ENCODE measurements at regions not wholly inside any gene's neighbourhood (a gene's known extent, or its start where the extent isn't known, plus 50 kb on each side); places are given as distances from the start of the nearest gene placed in this dataset.

- TF ChIP-seq, protein P1, sequence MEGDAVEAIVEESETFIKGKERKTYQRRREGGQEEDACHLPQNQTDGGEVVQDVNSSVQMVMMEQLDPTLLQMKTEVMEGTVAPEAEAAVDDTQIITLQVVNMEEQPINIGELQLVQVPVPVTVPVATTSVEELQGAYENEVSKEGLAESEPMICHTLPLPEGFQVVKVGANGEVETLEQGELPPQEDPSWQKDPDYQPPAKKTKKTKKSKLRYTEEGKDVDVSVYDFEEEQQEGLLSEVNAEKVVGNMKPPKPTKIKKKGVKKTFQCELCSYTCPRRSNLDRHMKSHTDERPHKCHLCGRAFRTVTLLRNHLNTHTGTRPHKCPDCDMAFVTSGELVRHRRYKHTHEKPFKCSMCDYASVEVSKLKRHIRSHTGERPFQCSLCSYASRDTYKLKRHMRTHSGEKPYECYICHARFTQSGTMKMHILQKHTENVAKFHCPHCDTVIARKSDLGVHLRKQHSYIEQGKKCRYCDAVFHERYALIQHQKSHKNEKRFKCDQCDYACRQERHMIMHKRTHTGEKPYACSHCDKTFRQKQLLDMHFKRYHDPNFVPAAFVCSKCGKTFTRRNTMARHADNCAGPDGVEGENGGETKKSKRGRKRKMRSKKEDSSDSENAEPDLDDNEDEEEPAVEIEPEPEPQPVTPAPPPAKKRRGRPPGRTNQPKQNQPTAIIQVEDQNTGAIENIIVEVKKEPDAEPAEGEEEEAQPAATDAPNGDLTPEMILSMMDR (IDR thresholded peaks at IDR 0.05 in 4 of 5, conservative IDR thresholded peaks at IDR 0.05 in 1 of 5) = no peak
- TF ChIP-seq POLR2A (IDR thresholded peaks at IDR 0.05) = no peak
These were observed 147.2 kb upstream of the RBPJ start for GRCh38 chr4:26173619-26174018.
